HG03378 (cell line): ENCODE measurements at regions not wholly inside any gene's neighbourhood (a gene's known extent, or its start where the extent isn't known, plus 50 kb on each side); places are given as distances from the start of the nearest gene placed in this dataset.

Experiments used
- ATAC-seq: cut with Tn5 transposase; IDR thresholded peaks from one replicate; pipeline ENCODE4 v1.9.1; 2021; ENCODE audit warnings: mild to moderate bottlenecking, moderate library complexity; ENCODE audit not compliant: unreplicated experiment

GRCh38 chr10:2659660-2660209 lies 407.6 kb upstream of the PFKP start:
- ATAC-seq, result no peak

- no peak for ATAC-seq
These were observed 408.6 kb upstream of the PFKP start for GRCh38 chr10:2658780-2659179.

GRCh38 chr10:2650328-2650727 lies 417.0 kb upstream of the PFKP start:
- ATAC-seq, result no peak

GRCh38 chr10:2641028-2641427 lies 426.3 kb upstream of the PFKP start:
- no peak for ATAC-seq

- no peak for ATAC-seq
These were observed 433.7 kb upstream of the PFKP start for GRCh38 chr10:2633630-2634029.

- ATAC-seq, result no peak
These were observed 435.7 kb upstream of the PFKP start for GRCh38 chr10:2631557-2632205.

GRCh38 chr10:2628705-2629104 lies 438.6 kb upstream of the PFKP start:
- no peak for ATAC-seq

GRCh38 chr10:2627969-2628368 lies 439.4 kb upstream of the PFKP start:
- ATAC-seq, result no peak

GRCh38 chr10:2625094-2625493 lies 442.3 kb upstream of the PFKP start:
- ATAC-seq, result no peak

- ATAC-seq, result no peak
These were observed 443.6 kb upstream of the PFKP start for GRCh38 chr10:2623675-2624274.

- ATAC-seq, result no peak
These were observed 446.4 kb upstream of the PFKP start for GRCh38 chr10:2620827-2621521.

- no peak for ATAC-seq
These were observed 447.4 kb upstream of the PFKP start for GRCh38 chr10:2619916-2620315.

- no peak for ATAC-seq
These were observed 447.9 kb upstream of the PFKP start for GRCh38 chr10:2619472-2619871.

- ATAC-seq, result no peak
These were observed 448.7 kb upstream of the PFKP start for GRCh38 chr10:2618690-2619089.

GRCh38 chr10:2616215-2616614 lies 451.1 kb upstream of the PFKP start:
- ATAC-seq, result no peak

GRCh38 chr10:2611603-2612002 lies 455.7 kb upstream of the PFKP start:
- ATAC-seq, result no peak

- no peak for ATAC-seq
These were observed 456.4 kb upstream of the PFKP start for GRCh38 chr10:2610946-2611345.

- no peak for ATAC-seq
These were observed 462.5 kb upstream of the PFKP start for GRCh38 chr10:2604891-2605290.

- ATAC-seq, result no peak
These were observed 467.8 kb upstream of the PFKP start for GRCh38 chr10:2599571-2599970.

- no peak for ATAC-seq
These were observed 474.8 kb upstream of the PFKP start for GRCh38 chr10:2592360-2593160.

GRCh38 chr10:2589196-2589595 lies 478.2 kb upstream of the PFKP start:
- ATAC-seq, result no peak
